ENCODE measurements at regions not wholly inside any gene's neighbourhood (a gene's known extent, or its start where the extent isn't known, plus 50 kb on each side); places are given as distances from the start of the nearest gene placed in this dataset.
"Not testable (repeated sequence)": the region's sequence is repeated elsewhere in the genome, so short reads cannot be mapped to it uniquely, and the experiment has no call there.

DNA sequence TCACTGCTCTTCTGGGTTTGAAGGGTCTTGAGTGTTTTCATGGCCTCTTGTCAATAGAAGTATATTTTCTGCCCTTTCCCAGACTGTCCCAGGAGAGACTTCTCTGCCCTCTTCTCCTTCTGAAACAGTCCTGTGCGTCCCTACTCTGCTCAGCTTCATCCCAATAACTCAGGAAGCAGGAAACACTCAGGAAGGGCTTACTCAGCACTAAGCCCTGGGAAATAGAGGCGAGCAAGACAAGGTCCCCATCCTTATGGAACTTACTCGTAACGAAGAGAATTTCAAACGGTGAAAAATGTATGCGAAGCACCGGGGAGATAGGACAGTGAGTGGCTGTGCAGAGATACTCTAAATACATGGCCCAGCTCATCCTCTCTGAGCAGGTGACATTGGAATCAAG lies 52.8 kb upstream of the TFRC start:
- H3K23me2 ChIP-seq (ENCODE audit: insufficient read length, low read depth, low read length, poor library complexity, severe bottlenecking): no peaks in the 10 kb centered on the region
- H3K79me2 ChIP-seq (ENCODE audit: insufficient read depth, low read length): no peaks in the 10 kb centered on the region
- no peak for DNase-seq
- no peak overlapping the region for H2BK120ac ChIP-seq (ENCODE audit: low read depth, low read length, poor library complexity, severe bottlenecking)
- no peak overlapping the region for H3K9ac ChIP-seq (ENCODE audit: extremely low read depth, insufficient read length, low read length)
- Mint-ChIP-seq H3K9me3 (no peaks in the 10 kb centered on the region), H3K36me3 (ENCODE audit: insufficient read depth in 1 of 3, low read depth in 3 of 3) (peaks cover 0 to 1% (median 0%) of the 10 kb centered on the region in 3 experiments; a peak in 1 of 7 replicates), H3K4me3 (no peak overlapping the region), H3K4me1 (peaks cover 13 to 16% of the 10 kb centered on the region in 2 experiments), H3K27ac (no peak overlapping the region), H3K27me3 (ENCODE audit: low read depth) (no peaks in the 10 kb centered on the region; the same call in 1 of the 2 replicates)
- no peaks in the 10 kb centered on the region for H3K9me3 ChIP-seq (ENCODE audit: control insufficient read depth, low read depth, low read length)
- H3T11ph ChIP-seq (ENCODE audit: low read length): no peak overlapping the region
- H2AK5ac ChIP-seq (ENCODE audit: insufficient read length, low read length): no peak overlapping the region
- H3K27me3 ChIP-seq (ENCODE audit: insufficient read depth, low read length): no peaks in the 10 kb centered on the region
- no peak overlapping the region for H4K5ac ChIP-seq (ENCODE audit: insufficient read length, low read depth, low read length)
- no peaks in the 10 kb centered on the region; the same call in 1 of the 2 replicates for H3K4me1 ChIP-seq (ENCODE audit: insufficient read depth, low read length)
- H3K14ac ChIP-seq (ENCODE audit: insufficient read depth, low read length): no peak overlapping the region
- no peak overlapping the region for H3K56ac ChIP-seq (ENCODE audit: insufficient read length, low read depth, low read length)
- no peak overlapping the region for H3K27ac ChIP-seq (ENCODE audit: insufficient read length, low read depth, low read length)
- no peak overlapping the region for H4K8ac ChIP-seq (replicated peaks; ENCODE audit: insufficient read length, low read depth, low read length)
- no peak overlapping the region for H3K23ac ChIP-seq (ENCODE audit: insufficient read length, low read depth, low read length)
- H4K91ac ChIP-seq (ENCODE audit: insufficient read length, low read depth, low read length): no peak overlapping the region
- no peak overlapping the region for H2AFZ ChIP-seq (ENCODE audit: low read length)
- H3K79me1 ChIP-seq (ENCODE audit: insufficient read depth, low read depth, low read length, poor library complexity, severe bottlenecking): no peaks in the 10 kb centered on the region
- H3K4me2 ChIP-seq (ENCODE audit: insufficient read depth, insufficient read length, low read length): no peak overlapping the region
- no peaks in the 10 kb centered on the region for H4K20me1 ChIP-seq (ENCODE audit: control insufficient read depth, insufficient read depth, insufficient read length)
- H2BK20ac ChIP-seq (ENCODE audit: low read depth, low read length, poor library complexity, severe bottlenecking): no peak overlapping the region
- H2BK12ac ChIP-seq (ENCODE audit: insufficient read length, low read depth, low read length): no peak overlapping the region
- no peak overlapping the region for H2BK5ac ChIP-seq (ENCODE audit: insufficient read length, low read length)
- no peak overlapping the region for H3K18ac ChIP-seq (ENCODE audit: insufficient read length, low read depth, low read length)
- TF ChIP-seq, protein P1, sequence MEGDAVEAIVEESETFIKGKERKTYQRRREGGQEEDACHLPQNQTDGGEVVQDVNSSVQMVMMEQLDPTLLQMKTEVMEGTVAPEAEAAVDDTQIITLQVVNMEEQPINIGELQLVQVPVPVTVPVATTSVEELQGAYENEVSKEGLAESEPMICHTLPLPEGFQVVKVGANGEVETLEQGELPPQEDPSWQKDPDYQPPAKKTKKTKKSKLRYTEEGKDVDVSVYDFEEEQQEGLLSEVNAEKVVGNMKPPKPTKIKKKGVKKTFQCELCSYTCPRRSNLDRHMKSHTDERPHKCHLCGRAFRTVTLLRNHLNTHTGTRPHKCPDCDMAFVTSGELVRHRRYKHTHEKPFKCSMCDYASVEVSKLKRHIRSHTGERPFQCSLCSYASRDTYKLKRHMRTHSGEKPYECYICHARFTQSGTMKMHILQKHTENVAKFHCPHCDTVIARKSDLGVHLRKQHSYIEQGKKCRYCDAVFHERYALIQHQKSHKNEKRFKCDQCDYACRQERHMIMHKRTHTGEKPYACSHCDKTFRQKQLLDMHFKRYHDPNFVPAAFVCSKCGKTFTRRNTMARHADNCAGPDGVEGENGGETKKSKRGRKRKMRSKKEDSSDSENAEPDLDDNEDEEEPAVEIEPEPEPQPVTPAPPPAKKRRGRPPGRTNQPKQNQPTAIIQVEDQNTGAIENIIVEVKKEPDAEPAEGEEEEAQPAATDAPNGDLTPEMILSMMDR (conservative IDR thresholded peaks at IDR 0.05): no peak
- no peak overlapping the region for H3K4ac ChIP-seq (ENCODE audit: low read depth, low read length)
- H2BK15ac ChIP-seq (ENCODE audit: low read depth, low read length): no peak overlapping the region
- WGBS (ENCODE audit: extremely low coverage, insufficient read length, low lambda C conversion rate): no CpG with 5 or more reads among the region's 7 CpGs

DNA sequence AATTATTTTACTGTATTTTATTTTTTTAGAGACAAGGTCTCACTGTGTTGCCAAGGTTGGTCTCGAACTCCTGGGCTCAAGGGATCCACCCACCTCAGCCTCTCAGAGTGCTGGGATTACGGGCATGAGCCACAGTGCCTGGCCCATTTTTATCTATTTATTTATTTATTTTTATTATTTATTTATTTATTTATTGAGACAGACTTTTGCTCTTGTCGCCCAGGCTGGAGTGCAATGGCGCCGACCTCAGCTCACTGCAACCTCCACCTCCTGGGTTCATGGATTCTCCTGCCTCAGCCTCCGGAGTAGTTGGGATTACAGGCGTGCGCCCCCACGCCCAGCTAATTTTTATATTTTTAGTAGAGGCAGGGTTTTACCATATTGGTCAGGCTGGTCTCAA lies 52.0 kb upstream of the TFRC start:
- not testable (repeated sequence) for H3K27me3 Mint-ChIP-seq (ENCODE audit: low read depth); H4K5ac ChIP-seq (ENCODE audit: insufficient read length, low read depth, low read length); H3K4me3 Mint-ChIP-seq; H2BK15ac ChIP-seq (ENCODE audit: low read depth, low read length); H2BK5ac ChIP-seq (ENCODE audit: insufficient read length, low read length); H3K27ac ChIP-seq (ENCODE audit: insufficient read length, low read depth, low read length); H3T11ph ChIP-seq (ENCODE audit: low read length); H3K4me1 ChIP-seq (ENCODE audit: insufficient read depth, low read length); H2BK20ac ChIP-seq (ENCODE audit: low read depth, low read length, poor library complexity, severe bottlenecking); H3K14ac ChIP-seq (ENCODE audit: insufficient read depth, low read length); H4K20me1 ChIP-seq (ENCODE audit: control insufficient read depth, insufficient read depth, insufficient read length); H3K79me1 ChIP-seq (ENCODE audit: insufficient read depth, low read depth, low read length, poor library complexity, severe bottlenecking); H2BK120ac ChIP-seq (ENCODE audit: low read depth, low read length, poor library complexity, severe bottlenecking); H3K23me2 ChIP-seq (ENCODE audit: insufficient read length, low read depth, low read length, poor library complexity, severe bottlenecking); H2AFZ ChIP-seq (ENCODE audit: low read length); H4K8ac ChIP-seq (replicated peaks; ENCODE audit: insufficient read length, low read depth, low read length); DNase-seq; H3K4ac ChIP-seq (ENCODE audit: low read depth, low read length); H3K4me2 ChIP-seq (ENCODE audit: insufficient read depth, insufficient read length, low read length); H3K18ac ChIP-seq (ENCODE audit: insufficient read length, low read depth, low read length); H3K9me3 Mint-ChIP-seq; H2AK5ac ChIP-seq (ENCODE audit: insufficient read length, low read length); H3K9ac ChIP-seq (ENCODE audit: extremely low read depth, insufficient read length, low read length); H3K9me3 ChIP-seq (ENCODE audit: control insufficient read depth, low read depth, low read length); H3K27me3 ChIP-seq (ENCODE audit: insufficient read depth, low read length); H4K91ac ChIP-seq (ENCODE audit: insufficient read length, low read depth, low read length); H3K79me2 ChIP-seq (ENCODE audit: insufficient read depth, low read length); H3K23ac ChIP-seq (ENCODE audit: insufficient read length, low read depth, low read length); H3K56ac ChIP-seq (ENCODE audit: insufficient read length, low read depth, low read length); H3K36me3 Mint-ChIP-seq (ENCODE audit: insufficient read depth in 1 of 3, low read depth in 3 of 3); H2BK12ac ChIP-seq (ENCODE audit: insufficient read length, low read depth, low read length); H3K27ac Mint-ChIP-seq
- peaks cover 10 to 13% of the 10 kb centered on the region in 2 experiments for H3K4me1 Mint-ChIP-seq
- WGBS (ENCODE audit: extremely low coverage, insufficient read length, low lambda C conversion rate): no CpG with 5 or more reads among the region's 9 CpGs

All from H9 (cell line).